NOMO-1 treated with DMSO at 0.1 percent for 48 hours (cell line): ENCODE measurements at regions not wholly inside any gene's neighbourhood (a gene's known extent, or its start where the extent isn't known, plus 50 kb on each side); places are given as distances from the start of the nearest gene placed in this dataset.

Experiments used
- DNase-seq: peaks from one replicate; lab custom pipeline; 2025; ENCODE audit not compliant: unreplicated experiment; lab: John Stamatoyannopoulos, UW

- DNase-seq, result no peak
Measured at GRCh38 chr10:108454224-108454623, 1289.7 kb upstream of the SORCS1 start.

DNA sequence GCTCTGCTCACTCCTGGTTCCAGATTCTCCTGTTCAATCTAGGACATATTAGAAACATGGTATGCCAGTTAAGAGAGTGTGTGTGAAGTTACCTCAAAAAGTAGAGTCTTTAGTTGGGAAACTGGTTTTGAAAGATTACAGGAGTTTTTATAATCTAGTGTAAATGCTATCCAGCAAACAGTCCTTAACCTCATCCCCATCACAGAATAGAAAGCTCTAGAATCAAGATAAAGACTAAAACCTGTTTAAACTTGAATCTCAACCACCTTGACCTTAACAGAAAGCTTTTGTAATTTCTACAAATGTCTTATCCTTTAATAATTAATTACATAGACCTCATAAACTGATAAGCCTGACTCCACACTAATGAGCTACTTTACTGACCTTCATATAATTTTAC is 1288.7 kb upstream of the SORCS1 start:
- no peak for DNase-seq

GRCh38 chr10:108452533-108452932 is 1288.0 kb upstream of the SORCS1 start:
- no peak for DNase-seq

DNA sequence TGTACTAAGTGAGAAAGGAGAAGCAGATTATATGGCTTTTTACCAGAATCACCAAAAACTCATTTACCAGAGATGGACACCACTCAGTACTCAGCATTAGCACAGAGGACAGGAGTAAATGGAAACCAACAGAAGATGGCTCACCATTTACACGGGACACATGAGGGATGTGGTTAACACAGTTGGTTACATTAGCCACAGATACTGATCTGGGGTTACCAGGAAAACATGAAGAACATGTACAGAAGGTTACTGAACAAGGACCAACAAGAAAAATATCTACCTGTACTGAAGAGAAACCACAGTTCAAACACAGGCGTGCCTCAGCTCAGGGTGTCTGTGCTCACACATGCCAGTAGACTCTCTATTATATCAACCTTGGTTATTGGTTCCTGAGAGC is 1285.8 kb upstream of the SORCS1 start:
- no peak for DNase-seq

DNA sequence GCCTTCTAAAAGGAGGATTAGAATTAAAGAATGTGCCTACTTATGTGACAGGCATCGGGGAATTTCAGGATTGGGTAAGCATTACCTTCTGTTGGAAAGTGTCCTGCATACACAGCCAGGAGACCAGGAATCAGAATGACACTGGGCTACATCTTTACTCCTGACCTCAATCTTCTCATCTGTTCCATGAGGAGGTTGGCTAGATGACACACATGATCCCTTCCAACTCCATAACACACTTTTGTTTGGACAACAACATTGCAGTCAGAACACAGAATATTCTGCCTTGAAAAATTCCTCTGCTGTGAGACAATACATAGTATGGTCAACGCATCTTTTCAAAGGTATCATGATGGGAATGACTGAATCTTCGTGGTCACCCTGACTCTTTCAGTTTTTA is 1281.2 kb upstream of the SORCS1 start:
- DNase-seq, result no peak

GRCh38 chr10:108443636-108444035 is 1279.1 kb upstream of the SORCS1 start:
- DNase-seq, result no peak

DNA sequence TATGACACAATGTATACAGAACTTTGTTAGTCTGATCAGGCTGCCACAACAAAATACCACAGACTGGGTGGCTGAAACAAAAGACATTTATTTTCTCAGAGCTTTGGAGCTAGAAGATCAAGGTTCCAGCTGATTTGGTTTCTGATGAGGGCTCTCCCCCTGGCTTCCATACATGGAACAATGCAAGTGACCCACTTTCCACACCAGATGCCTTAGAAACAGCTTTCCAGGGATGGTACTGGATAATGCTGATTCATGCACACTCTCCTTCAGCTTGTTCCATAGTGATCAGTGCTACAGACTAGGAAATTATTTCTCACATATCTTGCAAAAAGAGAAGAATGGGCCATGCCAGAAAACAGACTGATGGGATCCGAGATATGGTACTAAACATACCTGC is 1274.9 kb upstream of the SORCS1 start:
- no peak for DNase-seq

DNA sequence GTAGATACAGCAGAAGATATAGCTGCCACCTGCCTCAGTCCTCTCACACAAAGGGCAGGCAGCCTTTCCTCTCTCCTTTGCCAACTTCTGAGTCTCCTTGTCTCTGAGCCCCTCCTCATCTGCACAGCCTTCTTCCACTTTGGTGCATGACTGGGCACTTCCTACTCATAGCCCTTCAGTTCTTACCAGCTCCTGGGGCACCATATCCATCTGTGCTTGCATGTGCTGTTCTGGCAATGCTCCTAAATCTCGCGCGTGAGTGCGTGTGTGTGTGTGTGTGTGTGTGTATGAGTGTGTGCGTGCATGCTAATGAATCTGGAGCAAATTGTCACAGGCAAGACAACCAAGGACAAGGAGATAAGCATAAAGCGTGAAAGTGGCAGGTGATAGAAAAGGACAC is 1271.6 kb upstream of the SORCS1 start:
- no peak for DNase-seq

GRCh38 chr10:108434559-108435252 is 1270.2 kb upstream of the SORCS1 start:
- DNase-seq, result no peak

DNA sequence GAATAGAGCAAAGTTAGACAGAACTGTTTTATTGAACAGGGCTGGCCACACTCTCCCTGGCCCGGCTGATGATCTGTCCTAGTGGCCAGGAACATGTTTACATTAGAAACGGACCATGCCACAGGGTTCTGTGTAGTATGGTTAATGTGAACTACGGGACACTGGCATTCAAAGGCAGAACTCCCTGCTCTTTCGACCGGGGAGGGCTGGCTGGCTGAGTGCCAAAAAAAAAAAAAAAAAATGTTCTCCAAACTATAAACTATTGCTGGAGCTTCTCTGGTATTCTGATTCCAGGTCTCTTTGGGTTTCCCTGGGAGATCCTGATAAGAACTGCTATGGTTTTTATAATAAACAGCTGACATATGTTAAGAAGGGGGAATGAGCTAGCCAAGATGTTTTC is 1262.6 kb upstream of the SORCS1 start:
- no peak for DNase-seq

DNA sequence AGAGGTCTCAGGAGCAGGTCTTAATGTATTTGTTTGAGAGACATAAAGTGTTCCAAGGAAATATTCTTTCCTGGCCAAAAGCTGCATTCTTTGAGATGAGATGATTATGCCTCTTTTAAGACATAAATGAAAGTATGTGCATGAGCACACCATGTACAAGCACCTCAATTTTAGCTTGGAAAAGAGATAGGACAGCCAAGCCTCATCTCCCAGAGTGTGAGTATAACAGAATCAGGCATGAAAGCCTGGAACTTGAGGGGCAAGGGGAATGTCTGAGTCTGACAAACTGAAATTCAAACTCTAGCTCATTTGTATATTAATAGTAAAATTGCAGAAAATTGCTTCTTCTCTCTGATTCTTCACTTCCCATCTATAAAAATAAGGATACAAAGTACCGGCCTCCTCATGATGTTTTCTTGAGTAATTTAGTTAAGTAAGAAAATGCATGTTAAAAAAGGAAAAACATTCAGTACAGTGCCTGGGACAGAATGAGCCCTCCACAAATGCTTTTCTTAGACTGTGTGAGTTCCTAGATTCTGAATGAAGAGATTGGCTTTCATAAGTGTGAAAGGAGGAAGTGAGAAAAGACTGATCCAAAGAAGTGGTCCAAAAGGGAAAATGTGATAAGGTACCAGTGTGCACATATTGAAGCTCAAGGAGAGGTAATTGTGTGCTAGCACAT is 1260.9 kb upstream of the SORCS1 start:
- no peak for DNase-seq

DNA sequence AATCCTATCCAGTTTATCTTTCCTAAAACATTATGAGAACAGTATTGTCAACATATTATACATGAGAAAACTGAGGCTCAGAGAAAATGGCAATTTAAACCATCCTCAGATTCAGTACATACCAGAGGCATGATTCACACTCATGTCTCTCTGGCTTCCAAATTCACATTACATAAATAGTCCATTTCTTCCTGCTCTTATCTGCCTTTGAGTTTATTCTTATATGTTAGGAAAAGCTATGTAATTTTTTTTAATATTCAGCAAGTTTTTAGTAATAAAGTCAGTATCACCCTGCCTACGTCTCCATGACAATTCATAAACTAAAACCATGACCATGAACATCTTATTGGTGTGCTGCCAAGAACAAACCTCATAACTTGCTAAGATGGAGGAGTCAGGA is 1260.2 kb upstream of the SORCS1 start:
- no peak for DNase-seq

GRCh38 chr10:108422286-108422685 is 1257.8 kb upstream of the SORCS1 start:
- no peak for DNase-seq

DNA sequence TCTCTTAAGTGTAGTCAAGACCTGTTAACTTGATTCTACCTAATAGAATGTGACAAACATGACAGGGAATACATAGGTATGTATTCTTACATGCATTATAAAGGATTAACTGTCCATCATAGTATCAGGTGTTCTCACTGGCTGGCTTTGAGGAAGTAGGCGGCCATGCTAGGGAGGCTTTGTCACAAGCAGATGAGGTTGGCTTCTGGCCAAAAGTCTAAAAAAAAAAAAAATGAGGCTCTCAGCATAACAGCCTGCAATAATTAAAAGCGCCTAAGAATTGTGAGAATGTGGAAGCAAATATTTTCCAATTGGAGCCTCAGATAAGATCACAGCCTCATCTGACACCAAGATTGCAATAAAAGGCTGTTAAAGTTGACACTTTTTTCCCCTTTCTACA is 1256.8 kb upstream of the SORCS1 start:
- no peak for DNase-seq

DNA sequence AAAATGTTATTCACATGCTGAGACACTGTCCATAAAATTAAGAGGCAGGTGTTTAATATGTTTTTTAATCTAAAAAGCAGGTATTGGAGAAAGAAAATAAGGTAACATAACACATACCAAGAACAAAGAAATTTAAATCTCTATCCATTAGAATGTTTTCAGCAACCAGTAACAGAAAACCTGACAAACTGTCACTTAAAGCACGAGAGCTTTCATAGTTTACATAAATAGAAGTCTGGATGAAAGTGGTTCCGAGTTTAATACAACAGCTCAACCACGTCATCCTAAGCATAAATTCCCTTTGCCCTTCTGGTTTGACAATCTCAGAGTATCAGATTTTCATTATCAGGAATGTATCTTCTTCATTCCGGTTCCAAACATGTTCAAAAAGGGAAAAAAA is 1249.4 kb upstream of the SORCS1 start:
- DNase-seq, result no peak

DNA sequence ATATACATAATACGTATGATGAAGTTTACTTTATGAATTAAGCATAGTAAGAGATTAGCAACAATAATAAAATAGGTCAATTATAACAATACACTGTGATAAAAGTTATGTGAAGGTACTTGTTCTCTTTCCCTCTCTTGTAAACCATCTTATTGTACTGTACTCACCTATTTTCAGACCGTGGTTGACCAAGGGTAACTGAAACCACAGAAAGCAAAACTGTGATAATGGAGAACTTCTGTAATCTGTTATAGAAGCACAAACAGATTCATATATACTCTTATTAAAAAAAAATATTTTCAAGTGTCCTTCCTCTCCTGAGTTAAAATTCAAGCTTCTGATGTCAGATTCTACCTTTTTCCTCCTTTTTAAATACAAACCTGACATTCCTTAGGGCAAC is 1247.8 kb upstream of the SORCS1 start:
- DNase-seq, result no peak

- DNase-seq, result no peak
Measured at GRCh38 chr10:108411894-108412293, 1247.4 kb upstream of the SORCS1 start.

DNA sequence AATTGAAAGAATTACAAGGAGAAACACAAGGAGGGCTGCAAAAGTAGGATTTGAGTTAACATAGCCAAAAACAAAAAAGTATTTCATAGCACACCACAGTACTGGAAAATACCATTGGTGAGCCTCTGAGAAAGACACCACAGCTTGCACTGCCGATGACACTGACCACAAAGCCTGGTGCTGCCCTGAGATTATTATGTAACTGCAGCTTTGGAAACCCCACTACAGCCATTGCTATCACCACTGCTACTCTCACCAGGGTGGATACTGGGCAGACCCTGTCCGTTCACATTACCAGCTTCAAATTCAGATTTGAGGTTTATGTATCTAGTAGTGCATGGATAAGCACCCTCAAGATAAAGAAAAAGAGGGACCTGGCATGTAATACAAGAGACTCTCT is 1246.7 kb upstream of the SORCS1 start:
- DNase-seq, result no peak

DNA sequence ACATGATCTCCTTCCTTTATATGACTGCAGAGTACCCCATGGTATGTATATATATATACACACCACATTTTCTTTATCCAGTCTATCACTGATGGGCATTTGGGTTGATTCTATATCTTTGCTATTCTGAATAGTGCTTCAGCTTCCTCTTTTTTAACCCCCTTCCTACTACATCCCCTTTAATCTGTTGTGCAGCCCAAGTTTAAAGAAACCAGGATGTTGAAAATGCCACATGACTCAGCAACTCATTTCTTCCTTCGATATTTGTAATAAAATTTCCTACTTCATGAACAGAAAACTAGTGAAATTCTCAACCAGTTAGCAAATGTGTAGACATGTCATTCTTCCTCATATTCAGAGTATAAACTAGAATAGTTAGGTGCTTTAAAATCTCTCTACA is 1245.7 kb upstream of the SORCS1 start:
- peak; percentile 0 for DNase-seq

DNA sequence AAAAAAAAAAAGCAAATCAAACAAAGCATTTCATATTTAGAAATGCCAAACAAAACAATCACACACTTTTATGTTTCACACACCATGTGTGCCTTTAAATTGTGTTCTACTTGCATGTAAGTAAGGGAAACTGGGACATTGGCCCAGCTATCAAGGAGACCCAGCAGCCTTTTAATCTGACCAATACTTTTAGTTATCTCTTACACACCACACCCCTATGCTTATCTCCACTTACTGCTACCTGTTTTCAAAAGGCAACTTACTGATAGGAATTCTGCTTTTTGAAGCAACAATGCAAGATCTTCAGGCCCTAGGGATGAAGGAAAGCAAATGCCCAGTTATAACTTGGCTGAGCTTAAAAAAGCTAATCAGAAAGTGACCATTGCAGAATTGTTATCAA is 1244.8 kb upstream of the SORCS1 start:
- DNase-seq, result no peak

- DNase-seq, result no peak
Measured at GRCh38 chr10:108404155-108404554, 1239.6 kb upstream of the SORCS1 start.

GRCh38 chr10:108399465-108399864 is 1235.0 kb upstream of the SORCS1 start:
- DNase-seq, result no peak

GRCh38 chr10:108393089-108393488 is 1228.6 kb upstream of the SORCS1 start:
- no peak for DNase-seq
